DMS53 (cell line): ENCODE measurements at regions not wholly inside any gene's neighbourhood (a gene's known extent, or its start where the extent isn't known, plus 50 kb on each side); places are given as distances from the start of the nearest gene placed in this dataset.

ENCODE experiments used
- DNase-seq: peaks from one replicate; lab custom pipeline; 2025; lab: John Stamatoyannopoulos, UW

GRCh38 chr1:81330111-81330510 is 470.6 kb upstream of the ADGRL2 start:
- no peak for DNase-seq

- no peak for DNase-seq
Measured at GRCh38 chr1:81329041-81329440, 471.7 kb upstream of the ADGRL2 start.

GRCh38 chr1:81327743-81328142 is 473.0 kb upstream of the ADGRL2 start:
- DNase-seq, result no peak

DNA sequence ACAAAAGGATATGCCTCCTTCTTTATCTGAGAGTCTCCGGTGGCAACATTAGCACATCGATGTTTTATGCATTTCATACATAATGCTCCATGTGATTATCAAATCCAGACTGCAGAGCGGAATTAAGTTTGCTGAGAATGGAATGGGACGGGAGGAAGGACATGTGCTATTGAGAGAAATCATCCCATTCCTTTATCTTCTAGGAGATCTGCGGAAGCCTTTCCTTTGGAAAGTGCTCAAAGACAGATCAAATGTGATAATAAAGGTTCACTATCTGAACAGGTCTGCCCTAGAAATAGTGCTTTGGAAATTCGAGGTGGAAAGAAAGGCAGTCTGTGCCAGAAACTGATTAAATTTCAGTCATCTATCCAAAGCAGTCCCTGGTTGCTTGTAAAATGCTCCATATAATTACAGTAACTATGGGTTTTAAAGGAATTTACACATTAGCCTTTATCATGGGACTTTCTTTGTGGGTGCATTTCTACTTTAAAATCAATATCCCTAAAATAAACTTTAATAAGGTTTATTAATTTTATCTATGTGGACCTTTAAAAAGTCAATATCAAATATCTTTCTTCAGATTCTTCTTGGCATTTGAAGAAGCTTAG is 473.5 kb upstream of the ADGRL2 start:
- no peak for DNase-seq

DNA sequence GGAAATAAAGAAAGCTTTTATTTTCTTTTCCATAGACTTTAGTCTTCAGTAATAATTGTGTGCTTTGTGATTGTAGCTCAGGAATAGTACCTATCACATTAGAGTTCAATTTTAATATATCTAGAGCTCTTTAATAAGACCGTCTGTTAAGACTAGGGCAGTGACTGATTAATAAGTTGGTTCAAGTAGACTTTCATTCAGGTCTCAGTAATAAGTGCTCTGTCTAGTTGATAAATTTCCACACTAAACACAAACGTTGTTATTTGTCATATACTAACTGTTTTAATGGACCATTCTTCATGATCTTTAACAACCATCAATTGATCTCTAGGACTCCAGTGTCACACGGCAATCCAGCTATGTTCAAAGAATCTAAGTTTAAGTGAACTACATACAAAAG is 474.5 kb upstream of the ADGRL2 start:
- DNase-seq, result no peak

GRCh38 chr1:81325397-81325796 is 475.3 kb upstream of the ADGRL2 start:
- DNase-seq, result no peak

DNA sequence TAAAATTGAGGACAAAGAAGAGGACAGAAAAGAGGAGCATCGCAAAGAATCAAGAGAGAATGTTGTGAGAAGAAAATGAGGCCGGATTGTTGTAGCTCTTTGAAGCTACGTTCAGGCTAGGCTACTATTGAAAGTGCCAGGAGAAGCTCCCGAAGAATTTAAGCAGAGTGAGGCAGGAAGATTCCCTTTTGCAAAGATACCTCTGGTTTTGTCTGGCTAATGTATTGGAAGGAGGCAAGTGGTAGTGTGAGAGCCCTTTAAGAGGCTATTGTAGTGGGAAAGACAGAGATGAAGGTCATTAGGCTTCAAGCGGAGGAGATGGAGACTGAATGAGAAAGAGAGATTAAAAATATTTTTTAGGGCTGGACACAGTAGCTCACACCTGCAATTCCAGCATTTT is 476.9 kb upstream of the ADGRL2 start:
- DNase-seq, result no peak

- no peak for DNase-seq
Measured at GRCh38 chr1:81317191-81317590, 483.5 kb upstream of the ADGRL2 start.

GRCh38 chr1:81314513-81315233 is 486.1 kb upstream of the ADGRL2 start:
- no peak for DNase-seq

DNA sequence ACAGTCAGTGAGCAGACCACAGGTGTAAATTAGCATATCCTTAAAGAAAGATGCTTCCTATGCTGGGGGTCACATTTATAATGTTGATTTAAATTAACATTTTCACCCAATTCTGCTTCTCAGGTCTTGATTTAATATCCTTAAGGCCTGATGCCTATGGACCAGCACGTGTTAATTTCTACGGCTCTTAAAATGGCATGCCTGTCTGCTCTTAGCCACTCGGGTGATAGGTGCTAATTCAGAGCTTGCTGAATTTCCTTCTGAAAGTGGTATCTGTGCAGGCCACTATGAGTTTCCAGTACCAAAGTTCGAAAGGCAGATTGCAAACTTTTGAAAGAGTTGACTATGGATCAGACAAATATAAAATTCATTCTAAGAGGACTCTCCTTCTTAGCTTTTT is 487.4 kb upstream of the ADGRL2 start:
- no peak for DNase-seq

GRCh38 chr1:81312272-81312754 is 488.4 kb upstream of the ADGRL2 start:
- no peak for DNase-seq

GRCh38 chr1:81310250-81310649 is 490.5 kb upstream of the ADGRL2 start:
- no peak for DNase-seq

DNA sequence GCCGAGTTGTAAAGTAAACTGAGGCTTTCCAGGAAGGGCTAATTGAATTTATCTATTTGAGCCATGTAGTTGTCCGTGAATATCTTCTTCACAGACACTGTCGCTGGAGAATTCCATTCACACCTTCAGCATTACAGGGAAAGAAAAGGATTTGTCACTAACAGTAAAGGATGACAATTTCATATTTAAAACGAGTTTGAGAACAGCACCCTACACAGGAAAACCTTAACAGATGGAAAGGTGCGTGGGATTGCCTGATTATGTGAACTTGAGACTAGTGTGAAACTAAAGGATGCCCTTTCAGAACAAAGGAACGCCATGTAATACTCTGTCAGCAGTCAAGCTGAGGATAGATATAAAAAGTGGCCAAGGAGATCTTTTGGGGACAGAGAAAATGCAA is 492.5 kb upstream of the ADGRL2 start:
- no peak for DNase-seq

- no peak for DNase-seq
Measured at GRCh38 chr1:81307786-81308185, 492.9 kb upstream of the ADGRL2 start.

- peak; percentile 80 for DNase-seq
Measured at GRCh38 chr1:81305997-81306452, 494.7 kb upstream of the ADGRL2 start.

GRCh38 chr1:81304187-81304586 is 496.5 kb upstream of the ADGRL2 start:
- DNase-seq, result no peak

DNA sequence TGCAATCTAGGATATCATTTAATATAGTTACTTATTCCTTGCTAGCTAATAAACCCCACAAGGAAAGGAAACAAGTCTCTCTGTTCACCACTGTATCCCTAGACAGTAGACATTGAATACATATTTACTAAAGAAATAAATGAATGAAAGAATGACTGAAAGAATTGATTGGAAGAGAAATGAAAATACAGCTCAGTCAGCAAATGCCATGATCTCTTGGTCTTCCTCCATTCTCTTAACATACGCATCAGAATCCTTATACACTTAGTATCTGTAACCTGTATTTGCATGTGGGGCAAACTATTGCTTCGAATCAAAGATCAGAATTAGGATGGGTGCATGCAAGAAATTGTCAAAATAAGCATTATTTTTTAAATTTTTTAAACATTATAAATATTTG is 500.8 kb upstream of the ADGRL2 start:
- no peak for DNase-seq

DNA sequence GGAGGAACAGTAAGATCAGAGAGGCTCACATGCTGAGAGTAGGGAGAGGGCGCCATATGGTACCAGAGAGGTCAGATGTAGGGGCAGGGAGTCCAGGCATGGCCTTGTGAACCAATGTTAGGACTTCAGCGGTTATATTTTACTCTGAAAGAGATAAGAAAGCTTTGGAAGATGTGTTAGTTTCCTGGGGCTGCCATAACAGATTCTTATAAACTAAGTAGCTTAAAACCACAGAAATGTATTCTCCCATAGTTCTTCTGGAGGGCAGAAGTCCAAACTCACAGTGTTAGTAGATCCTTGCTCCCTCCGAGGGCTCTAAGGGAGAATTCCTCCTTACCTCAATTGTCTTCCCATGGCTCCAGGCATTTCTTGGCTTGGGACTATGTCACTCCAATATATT is 502.5 kb upstream of the ADGRL2 start:
- no peak for DNase-seq

DNA sequence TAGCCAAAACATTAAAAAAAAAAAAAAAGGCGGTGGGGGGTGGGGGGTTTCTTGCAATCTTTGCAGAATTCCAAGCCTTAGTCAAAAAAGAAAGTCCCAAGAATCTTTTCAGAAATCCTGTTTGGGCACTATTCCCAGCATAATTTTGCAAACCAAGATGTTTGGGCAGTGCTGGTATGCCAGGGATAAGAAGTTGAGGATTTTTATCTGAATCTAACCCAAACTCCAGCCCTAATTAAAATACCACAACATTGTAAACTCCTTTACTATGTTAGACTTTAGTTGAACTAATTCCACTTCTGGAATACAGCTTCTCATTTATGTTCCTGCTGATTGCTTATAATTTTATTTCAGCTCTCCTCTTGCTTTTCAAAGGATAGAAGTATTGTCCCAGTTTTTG is 504.1 kb upstream of the ADGRL2 start:
- DNase-seq, result no peak

DNA sequence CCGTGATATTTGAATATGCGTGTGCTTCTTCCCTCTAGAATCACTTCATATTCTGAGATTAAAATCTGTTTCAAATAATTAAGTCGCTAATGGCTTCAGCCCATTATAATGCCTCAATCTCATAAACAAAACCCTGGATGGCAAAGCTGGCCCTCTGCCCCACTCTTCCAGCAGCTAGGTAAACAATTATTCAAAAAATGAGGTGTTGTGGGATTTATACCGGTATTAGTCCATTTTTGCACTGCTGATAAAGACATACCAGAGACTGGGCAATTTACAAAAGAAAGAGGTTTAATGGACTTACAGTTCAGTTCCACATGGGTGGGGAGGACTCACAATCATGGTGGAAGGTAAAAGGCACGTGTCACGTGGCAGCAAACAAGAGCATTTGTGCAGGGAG is 510.4 kb upstream of the ADGRL2 start:
- no peak for DNase-seq

GRCh38 chr1:81288689-81289088 is 512.0 kb upstream of the ADGRL2 start:
- DNase-seq, result no peak

- DNase-seq, result no peak
Measured at GRCh38 chr1:81287411-81288080, 513.2 kb upstream of the ADGRL2 start.

GRCh38 chr1:81270051-81270450 is 530.7 kb upstream of the ADGRL2 start:
- DNase-seq, result no peak
